Astrocyte (in vitro differentiated cells and primary cell): ENCODE measurements at regions not wholly inside any gene's neighbourhood (a gene's known extent, or its start where the extent isn't known, plus 50 kb on each side); places are given as distances from the start of the nearest gene placed in this dataset.

Source experiments
- CTCF ChIP-seq: IDR thresholded peaks from 2 replicates; pipeline ENCODE4 v1.5.1; 2011; ENCODE audit warnings: low read depth, mild to moderate bottlenecking, inconsistent platforms, low read length, moderate library complexity; ENCODE audit not compliant: insufficient read depth
- EZH2 ChIP-seq: IDR thresholded peaks from 2 replicates; pipeline ENCODE4 v1.6.1; 2012; ENCODE audit warnings: mild to moderate bottlenecking, low read length, inconsistent platforms; ENCODE audit not compliant: insufficient read depth

GRCh38 chr17:70863436-70864248 lies 694.3 kb downstream of the KCNJ2 start:
- TF ChIP-seq CTCF (no peak), EZH2 (no peak)
